ENCODE measurements at regions not wholly inside any gene's neighbourhood (a gene's known extent, or its start where the extent isn't known, plus 50 kb on each side); places are given as distances from the start of the nearest gene placed in this dataset.

- DNase-seq (ENCODE audit: low spot score) = no peak
Observed at GRCh38 chr16:73151225-73151624, 103.3 kb upstream of the ZFHX3 start.

- no peak for DNase-seq (ENCODE audit: low spot score)
Observed at GRCh38 chr16:73150786-73151185, 102.9 kb upstream of the ZFHX3 start.

- DNase-seq (ENCODE audit: low spot score) = no peak
Observed at GRCh38 chr16:73149334-73149733, 101.4 kb upstream of the ZFHX3 start.

- no peak for DNase-seq (ENCODE audit: low spot score)
Observed at GRCh38 chr16:73147958-73148357, 100.0 kb upstream of the ZFHX3 start.

GRCh38 chr16:73145166-73145880, 97.4 kb upstream of the ZFHX3 start:
- no peak for DNase-seq (ENCODE audit: low spot score)

GRCh38 chr16:73143576-73144422, 95.9 kb upstream of the ZFHX3 start:
- DNase-seq (ENCODE audit: low spot score) = no peak

GRCh38 chr16:73143002-73143401, 95.1 kb upstream of the ZFHX3 start:
- DNase-seq (ENCODE audit: low spot score) = no peak

- no peak for DNase-seq (ENCODE audit: low spot score)
Observed at GRCh38 chr16:73142053-73142854, 94.3 kb upstream of the ZFHX3 start.

GRCh38 chr16:73140929-73141328, 93.0 kb upstream of the ZFHX3 start:
- no peak for DNase-seq (ENCODE audit: low spot score)

GRCh38 chr16:73131156-73131862, 83.4 kb upstream of the ZFHX3 start:
- no peak for DNase-seq (ENCODE audit: low spot score)

GRCh38 chr16:73129455-73129854, 81.5 kb upstream of the ZFHX3 start:
- DNase-seq (ENCODE audit: low spot score) = no peak

GRCh38 chr16:73126525-73126853, 78.6 kb upstream of the ZFHX3 start:
- DNase-seq (ENCODE audit: low spot score) = no peak

- DNase-seq (ENCODE audit: low spot score) = no peak
Observed at GRCh38 chr16:73125850-73126524, 78.1 kb upstream of the ZFHX3 start.

- DNase-seq (ENCODE audit: low spot score) = no peak
Observed at GRCh38 chr16:73124665-73125375, 76.9 kb upstream of the ZFHX3 start.

GRCh38 chr16:73124097-73124652, 76.2 kb upstream of the ZFHX3 start:
- DNase-seq (ENCODE audit: low spot score) = no peak

- DNase-seq (ENCODE audit: low spot score) = no peak
Observed at GRCh38 chr16:73122604-73123391, 74.9 kb upstream of the ZFHX3 start.

- no peak for DNase-seq (ENCODE audit: low spot score)
Observed at GRCh38 chr16:73116576-73116975, 68.6 kb upstream of the ZFHX3 start.

- no peak for DNase-seq (ENCODE audit: low spot score)
Observed at GRCh38 chr16:73113336-73113735, 65.4 kb upstream of the ZFHX3 start.

- DNase-seq (ENCODE audit: low spot score) = no peak
Observed at GRCh38 chr16:73108195-73108963, 60.5 kb upstream of the ZFHX3 start.
